ENCODE measurements at regions not wholly inside any gene's neighbourhood (a gene's known extent, or its start where the extent isn't known, plus 50 kb on each side); places are given as distances from the start of the nearest gene placed in this dataset.

DNA sequence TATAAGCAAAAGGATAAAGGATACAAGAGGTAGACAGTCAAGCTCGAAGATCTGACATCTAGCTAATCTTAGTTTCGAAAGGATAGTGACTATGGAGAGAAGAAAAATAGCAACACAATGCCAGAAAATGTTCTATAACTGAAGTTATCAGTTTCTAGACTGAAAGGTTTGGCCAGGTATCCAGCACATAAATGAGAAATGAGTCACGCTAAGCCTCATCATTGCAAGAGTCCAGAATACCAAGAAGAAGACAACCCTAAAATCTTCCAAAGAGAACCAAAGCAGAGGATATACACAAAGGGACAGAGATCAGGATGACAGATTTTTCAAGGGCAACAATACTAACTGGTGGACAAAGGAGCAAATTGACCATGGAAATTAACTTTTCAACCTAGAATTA, 237.0 kb downstream of the POSTN start:
- TF ChIP-seq EZH2 (IDR thresholded peaks at IDR 0.05; ENCODE audit: insufficient read depth, poor library complexity, severe bottlenecking) (no peak), EZH2phosphoT487 (IDR thresholded peaks at IDR 0.05; ENCODE audit: insufficient read depth, low read depth) (no peak)
